CD14-positive monocyte (primary cell): ENCODE measurements at regions not wholly inside any gene's neighbourhood (a gene's known extent, or its start where the extent isn't known, plus 50 kb on each side); places are given as distances from the start of the nearest gene placed in this dataset.

ENCODE experiments used
- DNase-seq, 3 donors: peaks; one replicate each; pipeline ENCODE4 v3.0.0-alpha.2; 2011 to 2022
- H2AFZ ChIP-seq: 2 replicates; pipeline ENCODE4 v1.6.0; 2012; ENCODE audit warnings: mild to moderate bottlenecking, low read depth, low read length, inconsistent platforms; ENCODE audit not compliant: insufficient read depth, poor library complexity, severe bottlenecking
- H3K27ac ChIP-seq, 2 donors: 1 replicate in 1 of 2; 2 replicates in 1 of 2; pipeline ENCODE4 v1.5.1; 2012 to 2013; ENCODE audit warnings: low read length in 2 of 2, control low read depth in 1 of 2, inconsistent platforms in 1 of 2, low read depth in 1 of 2, mild to moderate bottlenecking in 1 of 2
- H3K27me3 ChIP-seq, 2 donors: one replicate each; pipeline versions ENCODE4 v1.6.0 to v1.6.1; 2011 to 2013; ENCODE audit warnings: low read length in 2 of 2; ENCODE audit not compliant: control insufficient read depth in 2 of 2, insufficient read depth in 2 of 2
- H3K36me3 ChIP-seq, 2 donors: replicated peaks in 1 of 2; 1 replicate in 1 of 2; 2 replicates in 1 of 2; pipeline versions ENCODE4 v1.5.1 to v1.6.1; 2012 to 2013; ENCODE audit warnings: low read length in 2 of 2, control low read depth in 1 of 2, inconsistent platforms in 1 of 2, mild to moderate bottlenecking in 1 of 2; ENCODE audit not compliant: insufficient read depth in 2 of 2, control insufficient read depth in 1 of 2
- H3K4me1 ChIP-seq, 2 donors: 1 replicate in 1 of 2; 2 replicates in 1 of 2; pipeline versions ENCODE4 v1.5.1 to v1.6.1; 2012 to 2013; ENCODE audit warnings: low read length in 2 of 2, control low read depth in 1 of 2, inconsistent platforms in 1 of 2, mild to moderate bottlenecking in 1 of 2, moderate library complexity in 1 of 2; ENCODE audit not compliant: insufficient read depth in 2 of 2, control insufficient read depth in 1 of 2
- H3K4me2 ChIP-seq: replicated peaks from 2 replicates; pipeline ENCODE3; 2012; ENCODE audit warnings: low read length, moderate library complexity, mild to moderate bottlenecking; ENCODE audit not compliant: poor library complexity, severe bottlenecking; ENCODE audit errors: extremely low read depth
- H3K4me3 ChIP-seq, 3 experiments: fragments of 200-600 bp in 1 of 3; sonication (generic) in 1 of 3; replicated peaks in 1 of 3; 1 replicate in 2 of 3; 2 replicates in 1 of 3; pipeline ENCODE4 v1.5.1; 2011 to 2013; ENCODE audit warnings: low read length in 3 of 3, mild to moderate bottlenecking in 3 of 3, control low read depth in 2 of 3, low read depth in 2 of 3, inconsistent platforms in 1 of 3, moderate library complexity in 1 of 3
- H3K79me2 ChIP-seq: 2 replicates; pipeline ENCODE4 v1.6.0; 2012; ENCODE audit warnings: mild to moderate bottlenecking, control low read depth, inconsistent platforms, low read length, moderate library complexity; ENCODE audit not compliant: insufficient read depth
- H3K9ac ChIP-seq: 2 replicates; pipeline ENCODE4 v1.6.0; 2017; ENCODE audit warnings: low read length, mild to moderate bottlenecking; ENCODE audit not compliant: insufficient read depth, poor library complexity, severe bottlenecking
- H3K9me3 ChIP-seq, 2 donors: replicated peaks in 1 of 2; 1 replicate in 1 of 2; 2 replicates in 1 of 2; pipeline versions ENCODE4 v1.5.1 to v1.6.1; 2012 to 2013; ENCODE audit warnings: low read length in 2 of 2, control low read depth in 1 of 2; ENCODE audit not compliant: control insufficient read depth in 1 of 2, insufficient read depth in 1 of 2
- H4K20me1 ChIP-seq: 2 replicates; pipeline ENCODE4 v1.6.0; 2012; ENCODE audit warnings: mild to moderate bottlenecking, low read length, control low read depth, moderate library complexity; ENCODE audit not compliant: insufficient read depth
- H3K27ac Mint-ChIP-seq, 7 donors: one replicate each; pipeline ENCODE4 v1.8.0; 2020; ENCODE audit warnings: mild to moderate bottlenecking in 7 of 7, mixed read lengths in 7 of 7, moderate library complexity in 6 of 7, inconsistent platforms in 2 of 7
- H3K27me3 Mint-ChIP-seq, 3 donors: one replicate each; pipeline ENCODE4 v1.8.0; 2021 to 2022; ENCODE audit warnings: low read depth in 3 of 3, mild to moderate bottlenecking in 3 of 3, mixed read lengths in 3 of 3, moderate library complexity in 3 of 3, inconsistent platforms in 1 of 3
- H3K36me3 Mint-ChIP-seq, 2 donors: one replicate each; pipeline ENCODE4 v1.8.0; 2020; ENCODE audit warnings: mixed read lengths in 2 of 2, inconsistent platforms in 1 of 2, mild to moderate bottlenecking in 1 of 2
- H3K4me1 Mint-ChIP-seq: one replicate; pipeline ENCODE4 v1.8.0; 2020; ENCODE audit warnings: mild to moderate bottlenecking, mixed read lengths
- H3K4me3 Mint-ChIP-seq, 2 donors: one replicate each; pipeline ENCODE4 v1.8.0; 2020; ENCODE audit warnings: mild to moderate bottlenecking in 2 of 2, mixed read lengths in 2 of 2, moderate library complexity in 1 of 2
- H3K9me3 Mint-ChIP-seq, 7 donors: one replicate each; pipeline ENCODE4 v1.8.0; 2020 to 2022; ENCODE audit warnings: mixed read lengths in 7 of 7, mild to moderate bottlenecking in 6 of 7, moderate library complexity in 6 of 7, inconsistent platforms in 2 of 7
- CTCF ChIP-seq: fragments of 200-600 bp; IDR thresholded peaks from one replicate; pipeline ENCODE4 v1.8.0; 2022; ENCODE audit warnings: antibody characterized with exemption, mild to moderate bottlenecking
- WGBS: methylation state at CpG from one replicate; pipeline ENCODE4 v1.1.5; 2013; ENCODE audit warnings: missing lambda C conversion rate; ENCODE audit not compliant: insufficient coverage; 5-methylcytosine and 5-hydroxymethylcytosine counted together
- intact Hi-C, 2 donors: fragments of 100-400 bp; cut with micrococcal nuclease; formaldehyde crosslinking; loops; one replicate each; pipeline versions ENCODE4 v1.15.0 to v1.15.1; 2023

GRCh38 chr15:95741830-95742229 is 588.7 kb upstream of the NR2F2 start:
- Mint-ChIP-seq H3K27ac (no peak overlapping the region), H3K36me3 (no peaks in the 10 kb centered on the region), H3K9me3 (peaks cover 0 to 17% (median 7%) of the 10 kb centered on the region in 7 donors), H3K27me3 (peaks cover 0 to 1% (median 0%) of the 10 kb centered on the region in 3 donors), H3K4me3 (no peak overlapping the region), H3K4me1 (no peaks in the 10 kb centered on the region)
- H3K9ac ChIP-seq: no peak overlapping the region
- H3K9me3 ChIP-seq: no peaks in the 10 kb centered on the region
- WGBS: no CpG with 5 or more reads among the region's 4 CpGs
- no peak for TF ChIP-seq CTCF
- no peak overlapping the region for H3K4me3 ChIP-seq
- no peaks in the 10 kb centered on the region for H3K36me3 ChIP-seq
- H3K4me2 ChIP-seq: no peak overlapping the region
- H3K79me2 ChIP-seq: no peaks in the 10 kb centered on the region
- intact Hi-C loops: no loop called here
- no peak overlapping the region for H2AFZ ChIP-seq
- DNase-seq: no peak
- H4K20me1 ChIP-seq: no peaks in the 10 kb centered on the region
- no peaks in the 10 kb centered on the region for H3K27me3 ChIP-seq
- H3K4me1 ChIP-seq: no peaks in the 10 kb centered on the region
- no peak overlapping the region for H3K27ac ChIP-seq

- H3K4me3 Mint-ChIP-seq: no peak overlapping the region
- Histone ChIP-seq H3K4me1 (no peaks in the 10 kb centered on the region), H3K9ac (no peak overlapping the region), H3K4me2 (no peak overlapping the region), H3K4me3 (no peak overlapping the region), H3K27ac (no peak overlapping the region), H3K36me3 (no peaks in the 10 kb centered on the region), H4K20me1 (no peaks in the 10 kb centered on the region), H3K79me2 (no peaks in the 10 kb centered on the region), H3K27me3 (no peaks in the 10 kb centered on the region), H3K9me3 (no peaks in the 10 kb centered on the region), H2AFZ (no peak overlapping the region)
- intact Hi-C loops: no loop called here
- no peaks in the 10 kb centered on the region for H3K36me3 Mint-ChIP-seq
- DNase-seq: no peak
- WGBS: 80% methylated on average over 2 of the region's 3 CpGs
- H3K27ac Mint-ChIP-seq: no peak overlapping the region
- no peak for TF ChIP-seq CTCF
- H3K9me3 Mint-ChIP-seq: peaks cover 0 to 12% (median 3%) of the 10 kb centered on the region in 7 donors
- H3K4me1 Mint-ChIP-seq: no peaks in the 10 kb centered on the region
- H3K27me3 Mint-ChIP-seq: peaks cover 0 to 1% (median 0%) of the 10 kb centered on the region in 3 donors
These were observed 588.2 kb upstream of the NR2F2 start for GRCh38 chr15:95742256-95742655.
